ENCODE measurements at regions not wholly inside any gene's neighbourhood (a gene's known extent, or its start where the extent isn't known, plus 50 kb on each side); places are given as distances from the start of the nearest gene placed in this dataset.
"Not testable (repeated sequence)": the region's sequence is repeated elsewhere in the genome, so short reads cannot be mapped to it uniquely, and the experiment has no call there.

DNA sequence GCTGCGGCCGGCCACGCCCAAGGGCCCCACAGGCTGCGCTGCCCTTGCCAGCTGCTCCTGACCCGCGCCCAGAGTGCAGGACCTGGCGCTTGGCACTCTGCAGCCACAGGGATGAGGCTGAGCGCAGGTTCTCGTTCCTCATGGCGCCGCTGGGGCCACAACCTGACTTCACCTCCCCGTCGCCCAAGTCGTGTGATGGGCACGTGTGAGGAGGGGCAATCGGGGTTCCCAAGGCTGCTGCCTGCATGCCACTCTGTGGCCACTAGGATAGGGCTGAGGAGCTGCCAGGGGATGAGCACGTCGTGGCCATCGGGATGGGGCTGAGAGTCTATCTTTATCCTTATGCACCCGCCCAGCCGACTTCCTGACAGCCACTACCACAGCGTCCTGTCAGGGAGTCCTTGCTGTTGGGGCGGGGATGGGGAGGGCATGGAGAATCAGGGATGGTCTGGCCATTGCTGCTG lies 1890.0 kb upstream of the CDH9 start:
- not testable (repeated sequence) for H3K4me1 Mint-ChIP-seq; H3K27me3 Mint-ChIP-seq (ENCODE audit: low read depth); H3K79me1 ChIP-seq (ENCODE audit: insufficient read depth, low read depth, low read length, poor library complexity, severe bottlenecking); H4K91ac ChIP-seq (ENCODE audit: insufficient read length, low read depth, low read length); H3K56ac ChIP-seq (ENCODE audit: insufficient read length, low read depth, low read length); H3K27ac Mint-ChIP-seq; H2BK120ac ChIP-seq (ENCODE audit: low read depth, low read length, poor library complexity, severe bottlenecking); H3K23me2 ChIP-seq (ENCODE audit: insufficient read length, low read depth, low read length, poor library complexity, severe bottlenecking); H2AFZ ChIP-seq (ENCODE audit: low read length); H3K4me1 ChIP-seq (ENCODE audit: insufficient read depth, low read length); DNase-seq; H3K4me3 Mint-ChIP-seq; H3K9me3 ChIP-seq (ENCODE audit: control insufficient read depth, low read depth, low read length); H3K14ac ChIP-seq (ENCODE audit: insufficient read depth, low read length); H3K79me2 ChIP-seq (ENCODE audit: insufficient read depth, low read length); H3K4ac ChIP-seq (ENCODE audit: low read depth, low read length); H3T11ph ChIP-seq (ENCODE audit: low read length); H2BK20ac ChIP-seq (ENCODE audit: low read depth, low read length, poor library complexity, severe bottlenecking); H4K5ac ChIP-seq (ENCODE audit: insufficient read length, low read depth, low read length); H2BK15ac ChIP-seq (ENCODE audit: low read depth, low read length); H3K23ac ChIP-seq (ENCODE audit: insufficient read length, low read depth, low read length); H3K18ac ChIP-seq (ENCODE audit: insufficient read length, low read depth, low read length); H4K20me1 ChIP-seq (ENCODE audit: control insufficient read depth, insufficient read depth, insufficient read length); H3K27me3 ChIP-seq (ENCODE audit: insufficient read depth, low read length); H3K27ac ChIP-seq (ENCODE audit: insufficient read length, low read depth, low read length); H3K4me2 ChIP-seq (ENCODE audit: insufficient read depth, insufficient read length, low read length); H2BK12ac ChIP-seq (ENCODE audit: insufficient read length, low read depth, low read length); H3K9ac ChIP-seq (ENCODE audit: extremely low read depth, insufficient read length, low read length); H4K8ac ChIP-seq (replicated peaks; ENCODE audit: insufficient read length, low read depth, low read length); H2BK5ac ChIP-seq (ENCODE audit: insufficient read length, low read length); H2AK5ac ChIP-seq (ENCODE audit: insufficient read length, low read length)
- WGBS (ENCODE audit: extremely low coverage, insufficient read length, low lambda C conversion rate): no CpG with 5 or more reads among the region's 23 CpGs
- H3K36me3 Mint-ChIP-seq (ENCODE audit: insufficient read depth in 1 of 3, low read depth in 3 of 3): peaks cover 3 to 26% (median 6%) of the 10 kb centered on the region in 3 experiments
- H3K9me3 Mint-ChIP-seq: peaks cover 11 to 20% of the 10 kb centered on the region in 2 experiments

Data from H9 (cell line).